ENCODE measurements at regions not wholly inside any gene's neighbourhood (a gene's known extent, or its start where the extent isn't known, plus 50 kb on each side); places are given as distances from the start of the nearest gene placed in this dataset.
"Not testable (repeated sequence)": the region's sequence is repeated elsewhere in the genome, so short reads cannot be mapped to it uniquely, and the experiment has no call there.

DNA sequence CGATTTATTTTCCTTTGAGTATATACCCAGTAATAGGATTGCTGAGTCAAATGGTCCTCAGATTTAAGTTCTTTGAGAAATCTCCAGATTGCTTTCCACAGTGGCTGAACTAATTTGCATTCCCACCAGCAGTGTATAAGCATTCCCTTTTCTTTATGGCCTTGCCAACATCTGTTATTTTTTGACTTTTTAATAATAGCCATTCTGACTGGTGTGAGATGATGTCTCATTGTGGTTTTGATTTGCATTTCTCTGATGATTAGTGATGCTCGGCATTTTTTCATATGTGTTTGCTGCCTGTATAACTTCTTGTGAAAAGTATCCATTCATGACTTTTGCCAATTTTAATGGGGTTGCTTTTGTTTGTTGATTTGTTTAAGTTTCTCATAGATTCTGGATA, 209.5 kb upstream of the NPSR1 start:
- H3K27me3 Mint-ChIP-seq; H3K36me3 Mint-ChIP-seq; DNase-seq; H3K4me3 Mint-ChIP-seq; H3K36me3 ChIP-seq (ENCODE audit: insufficient read depth, low read length); H3K27ac ChIP-seq (ENCODE audit: low read depth, low read length); CTCF ChIA-PET; H3K4me1 ChIP-seq (ENCODE audit: insufficient read depth, low read length); H3K27me3 ChIP-seq (ENCODE audit: insufficient read depth, low read length, poor library complexity, severe bottlenecking); POLR2A ChIA-PET; H3K4me3 ChIP-seq (ENCODE audit: low read length); H3K9me3 ChIP-seq (ENCODE audit: low read length); H3K4me1 Mint-ChIP-seq; H3K27ac Mint-ChIP-seq: not testable (repeated sequence)
- peaks cover 1 to 16% (median 2%) of the 10 kb centered on the region in 5 donors for H3K9me3 Mint-ChIP-seq

GRCh38 chr7:34449765-34450164, 208.3 kb upstream of the NPSR1 start:
- POLR2A ChIA-PET: no interaction called here

GRCh38 chr7:34451183-34451582, 206.8 kb upstream of the NPSR1 start:
- CTCF ChIA-PET: no interaction called here
- H3K27me3 Mint-ChIP-seq: no peaks in the 10 kb centered on the region
- no peaks in the 10 kb centered on the region for H3K4me1 Mint-ChIP-seq
- no peak overlapping the region for H3K4me3 ChIP-seq (ENCODE audit: low read length)
- H3K27me3 ChIP-seq (ENCODE audit: insufficient read depth, low read length, poor library complexity, severe bottlenecking): no peaks in the 10 kb centered on the region
- H3K4me3 Mint-ChIP-seq: no peak overlapping the region
- no peak overlapping the region for H3K27ac Mint-ChIP-seq
- POLR2A ChIA-PET: no interaction called here
- peaks cover 0 to 12% (median 1%) of the 10 kb centered on the region in 5 donors for H3K9me3 Mint-ChIP-seq
- H3K36me3 Mint-ChIP-seq: no peaks in the 10 kb centered on the region
- H3K9me3 ChIP-seq (ENCODE audit: low read length): no peaks in the 10 kb centered on the region
- DNase-seq: no peak
- H3K27ac ChIP-seq (ENCODE audit: low read depth, low read length): no peak overlapping the region
- H3K36me3 ChIP-seq (ENCODE audit: insufficient read depth, low read length): no peaks in the 10 kb centered on the region
- no peaks in the 10 kb centered on the region for H3K4me1 ChIP-seq (ENCODE audit: insufficient read depth, low read length)

More at GRCh38 chr7:34449765-34450164, 208.3 kb upstream of the NPSR1 start:
- Mint-ChIP-seq H3K36me3 (no peaks in the 10 kb centered on the region), H3K4me3 (no peak overlapping the region), H3K27ac (no peak overlapping the region), H3K27me3 (no peaks in the 10 kb centered on the region), H3K4me1 (no peaks in the 10 kb centered on the region), H3K9me3 (peaks cover 0 to 16% (median 2%) of the 10 kb centered on the region in 5 donors)
- no peak overlapping the region for H3K4me3 ChIP-seq (ENCODE audit: low read length)
- H3K4me1 ChIP-seq (ENCODE audit: insufficient read depth, low read length): no peaks in the 10 kb centered on the region
- CTCF ChIA-PET: no interaction called here
- H3K36me3 ChIP-seq (ENCODE audit: insufficient read depth, low read length): no peaks in the 10 kb centered on the region
- H3K27me3 ChIP-seq (ENCODE audit: insufficient read depth, low read length, poor library complexity, severe bottlenecking): no peaks in the 10 kb centered on the region
- DNase-seq: no peak
- no peaks in the 10 kb centered on the region for H3K9me3 ChIP-seq (ENCODE audit: low read length)
- H3K27ac ChIP-seq (ENCODE audit: low read depth, low read length): no peak overlapping the region

- peaks cover 2 to 14% (median 3%) of the 10 kb centered on the region in 5 donors for H3K9me3 Mint-ChIP-seq
- H3K4me3 Mint-ChIP-seq: no peak overlapping the region
- H3K27me3 Mint-ChIP-seq: no peaks in the 10 kb centered on the region
- Histone ChIP-seq H3K36me3 (ENCODE audit: insufficient read depth, low read length) (no peaks in the 10 kb centered on the region), H3K4me3 (ENCODE audit: low read length) (no peak overlapping the region), H3K9me3 (ENCODE audit: low read length) (no peaks in the 10 kb centered on the region), H3K27ac (ENCODE audit: low read depth, low read length) (no peak overlapping the region), H3K27me3 (ENCODE audit: insufficient read depth, low read length, poor library complexity, severe bottlenecking) (no peaks in the 10 kb centered on the region), H3K4me1 (ENCODE audit: insufficient read depth, low read length) (no peaks in the 10 kb centered on the region)
- no peaks in the 10 kb centered on the region for H3K4me1 Mint-ChIP-seq
- DNase-seq: no peak
- no peak overlapping the region for H3K27ac Mint-ChIP-seq
- POLR2A ChIA-PET: no interaction called here
- CTCF ChIA-PET: interaction anchor here (1.1 kb wide), 1 partner anchor 9 kb away, joined by 3 read pairs; no protein-coding TSS in a partner anchor
- no peaks in the 10 kb centered on the region for H3K36me3 Mint-ChIP-seq
Measured at GRCh38 chr7:34451923-34452322, 206.1 kb upstream of the NPSR1 start.

DNA sequence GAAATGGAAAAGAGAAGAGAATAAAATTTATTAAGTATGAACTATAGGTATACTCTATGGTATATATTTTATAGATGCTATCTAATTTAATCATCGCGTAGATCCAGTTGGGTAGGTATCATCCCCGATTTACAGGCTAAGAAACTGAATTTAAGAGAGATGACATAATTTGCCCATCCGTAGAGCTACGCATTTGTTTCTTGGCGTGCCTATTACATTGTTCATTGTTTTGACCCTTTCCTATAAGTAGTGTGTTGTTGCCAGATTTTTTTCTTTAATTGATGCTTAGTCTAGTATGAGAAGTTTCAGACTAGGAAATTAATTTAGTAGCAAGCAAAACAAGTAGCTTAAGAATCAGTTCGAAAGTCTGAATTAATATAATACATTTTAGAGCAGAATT, 205.7 kb upstream of the NPSR1 start:
- Mint-ChIP-seq H3K36me3 (no peaks in the 10 kb centered on the region), H3K27me3 (no peaks in the 10 kb centered on the region), H3K4me1 (no peaks in the 10 kb centered on the region), H3K9me3 (peaks cover 2 to 14% (median 4%) of the 10 kb centered on the region in 5 donors), H3K4me3 (no peak overlapping the region), H3K27ac (no peak overlapping the region)
- Histone ChIP-seq H3K4me1 (ENCODE audit: insufficient read depth, low read length) (no peaks in the 10 kb centered on the region), H3K4me3 (ENCODE audit: low read length) (no peak overlapping the region), H3K9me3 (ENCODE audit: low read length) (no peaks in the 10 kb centered on the region), H3K27me3 (ENCODE audit: insufficient read depth, low read length, poor library complexity, severe bottlenecking) (no peaks in the 10 kb centered on the region), H3K36me3 (ENCODE audit: insufficient read depth, low read length) (no peaks in the 10 kb centered on the region), H3K27ac (ENCODE audit: low read depth, low read length) (no peak overlapping the region)
- ChIA-PET POLR2A (no interaction called here), CTCF (interaction anchor here (1.1 kb wide), 1 partner anchor 9 kb away, joined by 3 read pairs; no protein-coding TSS in a partner anchor)
- DNase-seq: no peak

DNA sequence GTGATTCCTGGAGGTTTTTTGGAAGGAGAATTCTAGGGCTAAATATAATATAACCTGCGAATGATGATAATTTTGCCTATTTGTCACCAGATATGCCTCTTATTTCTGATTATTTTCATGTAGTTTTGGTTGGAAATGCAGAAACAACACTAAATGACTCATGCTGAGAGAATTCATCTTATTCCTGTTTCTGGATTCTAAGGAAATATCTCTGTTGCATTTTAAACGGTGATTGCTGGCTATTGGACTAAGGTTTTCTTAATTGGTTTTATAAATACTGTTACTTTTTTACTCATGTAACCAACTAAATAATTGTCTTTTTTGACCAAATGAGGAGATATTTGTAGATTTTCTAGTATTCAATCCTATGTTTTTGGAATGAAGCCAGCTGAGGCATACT, 204.9 kb upstream of the NPSR1 start:
- Mint-ChIP-seq H3K9me3 (peaks cover 2 to 14% (median 4%) of the 10 kb centered on the region in 5 donors), H3K4me3 (no peak overlapping the region), H3K36me3 (no peaks in the 10 kb centered on the region), H3K4me1 (no peaks in the 10 kb centered on the region), H3K27ac (no peak overlapping the region), H3K27me3 (no peaks in the 10 kb centered on the region)
- POLR2A ChIA-PET: no interaction called here
- no peak overlapping the region for H3K4me3 ChIP-seq (ENCODE audit: low read length)
- no peaks in the 10 kb centered on the region for H3K9me3 ChIP-seq (ENCODE audit: low read length)
- H3K4me1 ChIP-seq (ENCODE audit: insufficient read depth, low read length): no peaks in the 10 kb centered on the region
- no peaks in the 10 kb centered on the region for H3K36me3 ChIP-seq (ENCODE audit: insufficient read depth, low read length)
- H3K27me3 ChIP-seq (ENCODE audit: insufficient read depth, low read length, poor library complexity, severe bottlenecking): no peaks in the 10 kb centered on the region
- CTCF ChIA-PET: interaction anchor here (1.1 kb wide), 1 partner anchor 8 kb away, joined by 3 read pairs; no protein-coding TSS in a partner anchor
- DNase-seq: no peak
- no peak overlapping the region for H3K27ac ChIP-seq (ENCODE audit: low read depth, low read length)

DNA sequence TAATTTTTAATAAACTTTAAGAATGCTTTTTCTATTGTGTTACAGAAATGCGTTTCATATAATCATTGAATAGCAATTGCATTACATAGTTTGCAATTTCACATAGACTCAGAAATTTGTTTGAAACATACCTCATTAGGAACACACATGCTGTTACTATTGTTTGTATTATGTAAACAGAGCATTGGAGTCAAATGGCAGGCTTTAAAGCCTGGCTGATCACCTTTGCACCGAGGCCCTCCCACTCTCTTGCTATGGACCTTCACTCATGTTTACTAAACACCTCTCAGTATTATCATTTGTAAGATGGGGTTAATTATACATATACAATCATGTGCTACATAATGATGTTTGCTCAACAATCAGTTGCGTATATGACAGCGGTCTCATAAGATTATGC, 203.6 kb upstream of the NPSR1 start:
- no peaks in the 10 kb centered on the region for H3K27me3 ChIP-seq (ENCODE audit: insufficient read depth, low read length, poor library complexity, severe bottlenecking)

DNA sequence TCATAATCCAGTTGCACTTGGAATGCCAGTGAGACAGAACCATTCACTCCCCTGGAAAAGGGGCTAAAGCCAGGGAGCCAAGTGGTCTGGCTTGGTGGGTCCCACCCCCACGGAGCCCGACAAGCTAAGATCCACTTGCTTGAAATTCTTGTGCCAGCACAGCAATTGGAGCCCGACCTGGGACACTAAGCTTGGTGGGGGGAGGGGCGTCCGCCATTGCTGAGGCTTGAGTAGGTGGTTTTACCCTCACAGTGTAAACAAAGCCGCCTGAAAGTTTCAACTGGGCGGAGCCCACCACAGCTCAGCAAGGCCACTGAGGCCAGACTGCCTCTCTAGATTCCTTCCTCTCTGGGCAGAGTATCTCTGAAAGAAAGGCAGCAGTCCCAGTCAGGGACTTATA, 200.7 kb upstream of the NPSR1 start:
- Mint-ChIP-seq H3K4me1 (no peaks in the 10 kb centered on the region), H3K9me3 (peaks cover 2 to 22% (median 6%) of the 10 kb centered on the region in 5 donors), H3K27me3 (no peaks in the 10 kb centered on the region), H3K4me3 (no peak overlapping the region), H3K27ac (no peak overlapping the region), H3K36me3 (no peaks in the 10 kb centered on the region)
- Histone ChIP-seq H3K27ac (ENCODE audit: low read depth, low read length) (no peak overlapping the region), H3K9me3 (ENCODE audit: low read length) (no peaks in the 10 kb centered on the region), H3K4me3 (ENCODE audit: low read length) (no peak overlapping the region), H3K36me3 (ENCODE audit: insufficient read depth, low read length) (no peaks in the 10 kb centered on the region), H3K27me3 (ENCODE audit: insufficient read depth, low read length, poor library complexity, severe bottlenecking) (no peaks in the 10 kb centered on the region), H3K4me1 (ENCODE audit: insufficient read depth, low read length) (no peaks in the 10 kb centered on the region)
- POLR2A ChIA-PET: no interaction called here
- CTCF ChIA-PET: no interaction called here
- no peak for DNase-seq

More for the DNA sequence above, 203.6 kb upstream of the NPSR1 start:
- Histone ChIP-seq H3K4me1 (ENCODE audit: insufficient read depth, low read length) (no peaks in the 10 kb centered on the region), H3K27ac (ENCODE audit: low read depth, low read length) (no peak overlapping the region), H3K36me3 (ENCODE audit: insufficient read depth, low read length) (no peaks in the 10 kb centered on the region), H3K9me3 (ENCODE audit: low read length) (no peaks in the 10 kb centered on the region), H3K4me3 (ENCODE audit: low read length) (no peak overlapping the region)
- Mint-ChIP-seq H3K36me3 (no peaks in the 10 kb centered on the region), H3K4me3 (no peak overlapping the region), H3K4me1 (no peaks in the 10 kb centered on the region), H3K27ac (no peak overlapping the region), H3K9me3 (peaks cover 2 to 14% (median 6%) of the 10 kb centered on the region in 5 donors), H3K27me3 (no peaks in the 10 kb centered on the region)
- DNase-seq: no peak
- ChIA-PET POLR2A (no interaction called here), CTCF (no interaction called here)

DNA sequence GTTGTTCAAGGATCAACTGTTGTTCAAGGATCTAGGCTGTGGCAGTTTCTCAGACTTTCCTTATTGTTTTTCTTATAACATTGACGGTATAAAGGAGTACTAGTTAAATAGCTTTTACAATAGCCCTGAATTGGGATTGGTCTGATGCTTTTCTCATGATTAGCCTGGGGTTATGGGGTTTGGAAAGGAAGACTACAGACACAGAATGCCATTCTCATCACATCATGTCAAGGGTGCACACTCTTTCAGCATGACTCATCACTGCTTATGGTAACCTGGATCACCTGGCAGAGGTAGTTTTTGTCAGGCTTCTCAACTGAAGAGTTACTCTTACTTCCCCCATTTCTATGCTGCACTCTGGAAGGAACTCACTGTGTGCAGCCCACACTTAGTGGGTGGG, 194.2 kb upstream of the NPSR1 start:
- POLR2A ChIA-PET: no interaction called here
- Mint-ChIP-seq H3K4me3 (no peak overlapping the region), H3K27me3 (no peaks in the 10 kb centered on the region), H3K27ac (no peak overlapping the region), H3K36me3 (no peaks in the 10 kb centered on the region), H3K9me3 (peaks cover 0 to 28% (median 3%) of the 10 kb centered on the region in 5 donors), H3K4me1 (no peaks in the 10 kb centered on the region)
- no peaks in the 10 kb centered on the region for H3K27me3 ChIP-seq (ENCODE audit: insufficient read depth, low read length, poor library complexity, severe bottlenecking)
- CTCF ChIA-PET: no interaction called here
- DNase-seq: no peak
- H3K4me1 ChIP-seq (ENCODE audit: insufficient read depth, low read length): no peaks in the 10 kb centered on the region
- H3K27ac ChIP-seq (ENCODE audit: low read depth, low read length): no peak overlapping the region
- no peaks in the 10 kb centered on the region for H3K36me3 ChIP-seq (ENCODE audit: insufficient read depth, low read length)
- no peaks in the 10 kb centered on the region for H3K9me3 ChIP-seq (ENCODE audit: low read length)
- no peak overlapping the region for H3K4me3 ChIP-seq (ENCODE audit: low read length)
